DMS53 treated with DMSO at 0.1 percent for 48 hours (cell line): ENCODE measurements at regions not wholly inside any gene's neighbourhood (a gene's known extent, or its start where the extent isn't known, plus 50 kb on each side); places are given as distances from the start of the nearest gene placed in this dataset.
"Not testable (repeated sequence)": the region's sequence is repeated elsewhere in the genome, so short reads cannot be mapped to it uniquely, and the experiment has no call there.

Experiments
- DNase-seq: peaks from one replicate; lab custom pipeline; 2025; ENCODE audit not compliant: unreplicated experiment; lab: John Stamatoyannopoulos, UW

DNA sequence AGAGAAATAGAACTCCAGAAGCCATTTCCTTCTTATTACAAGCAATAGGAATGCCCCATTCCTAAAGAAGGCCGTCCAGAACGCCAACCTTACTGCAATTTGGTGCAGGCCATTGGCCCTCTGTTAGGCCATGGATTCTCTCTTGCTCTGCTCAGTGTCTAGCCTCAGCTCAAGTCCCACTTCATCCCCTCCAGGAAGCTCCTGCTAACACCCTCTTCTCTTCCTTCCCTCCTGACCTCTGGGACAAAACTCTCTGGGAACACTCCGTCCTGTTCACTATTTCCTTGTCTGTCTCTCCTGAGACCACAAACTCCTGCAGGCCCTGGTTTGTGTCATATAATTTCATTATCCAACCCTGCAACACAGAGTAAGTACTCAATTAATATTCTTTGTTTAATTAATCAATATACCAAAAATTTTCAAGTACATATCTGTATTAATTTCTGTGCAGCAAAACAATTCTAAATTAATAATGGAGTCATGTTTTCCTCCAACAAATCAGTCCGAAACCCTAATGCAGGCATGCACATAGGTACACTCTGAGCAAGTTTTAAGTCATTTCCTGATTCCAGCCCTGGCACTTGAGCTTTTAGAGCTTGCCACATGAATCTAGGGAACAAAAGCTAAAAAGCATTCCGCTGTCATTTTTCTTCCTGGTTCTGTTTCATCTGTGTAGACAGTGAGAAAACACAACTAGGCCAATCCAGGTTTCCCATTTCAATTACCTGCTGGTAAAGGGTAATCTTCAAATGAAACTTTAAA lies 245.3 kb downstream of the SETD4 start:
- DNase-seq, result no peak

DNA sequence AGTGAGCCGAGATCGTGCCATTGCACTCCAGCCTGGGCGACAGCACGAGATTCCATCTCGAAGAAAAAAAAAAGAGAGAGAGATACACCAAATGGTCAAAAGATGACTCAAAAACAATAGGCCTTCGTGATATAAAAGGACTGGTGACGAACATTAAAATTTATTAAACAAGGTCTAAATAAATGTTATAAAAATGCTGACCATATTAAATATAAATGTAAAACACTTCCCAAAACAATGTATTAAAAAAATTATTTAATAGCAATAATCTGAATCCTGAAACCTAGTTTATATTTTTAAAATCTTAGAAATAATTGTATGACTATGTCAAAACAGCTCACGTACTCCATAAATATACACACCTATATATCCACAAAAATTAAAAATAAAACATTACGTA lies 247.6 kb downstream of the SETD4 start:
- no peak for DNase-seq

DNA sequence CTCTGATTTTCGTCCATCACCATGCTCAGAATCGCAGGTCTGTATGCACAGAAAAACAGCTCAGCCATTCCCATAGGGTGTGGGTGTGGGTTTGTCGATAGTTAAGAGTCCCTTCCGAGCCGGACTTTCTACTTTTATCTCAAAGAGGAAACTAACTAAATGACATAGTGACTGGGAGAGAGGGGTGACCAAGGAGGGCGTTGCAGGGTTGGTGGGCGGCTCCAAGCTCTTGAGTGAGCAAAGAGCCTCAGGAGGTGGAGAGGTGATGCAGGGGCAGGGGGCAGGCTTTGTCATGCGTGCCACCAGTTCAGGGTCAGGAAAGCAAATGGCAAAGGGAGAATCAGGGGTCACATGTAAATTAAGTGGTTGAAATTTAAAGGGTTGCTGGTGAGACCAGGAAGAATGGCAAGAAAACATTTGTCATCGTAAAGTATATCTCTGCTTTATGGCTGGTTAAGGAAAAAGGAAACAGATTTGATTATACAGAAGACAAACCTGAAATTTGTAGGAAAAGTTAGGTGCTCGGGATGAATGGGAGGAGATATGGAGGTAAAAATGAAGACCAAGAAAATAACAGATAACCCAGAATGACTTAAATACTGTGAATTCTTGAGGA lies 249.0 kb downstream of the SETD4 start:
- DNase-seq, result no peak

DNA sequence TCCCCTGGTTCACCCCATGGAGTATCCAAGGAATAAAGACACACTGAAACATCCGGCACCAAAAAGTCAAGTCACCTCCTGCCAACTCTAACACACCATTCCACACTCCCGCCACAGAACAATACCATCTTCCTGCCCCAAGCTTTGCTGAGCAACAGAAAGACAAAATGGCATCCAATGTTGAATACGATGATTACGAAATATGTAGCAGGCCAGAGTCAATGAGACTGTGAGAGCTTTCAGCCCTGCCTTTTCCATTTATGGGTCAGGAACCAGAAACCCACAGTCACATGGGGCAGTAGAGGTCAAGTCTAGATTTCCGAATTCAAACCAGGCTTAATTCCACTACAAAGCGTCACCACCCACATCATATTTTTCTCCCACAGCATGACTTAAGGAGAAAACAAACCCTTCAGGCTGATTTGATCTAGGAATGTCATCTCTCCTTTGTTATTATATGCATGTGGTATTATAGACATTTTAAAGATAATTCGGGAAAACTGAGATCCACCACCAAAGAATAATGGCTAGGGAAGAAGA lies 249.8 kb downstream of the SETD4 start:
- DNase-seq, result no peak

DNA sequence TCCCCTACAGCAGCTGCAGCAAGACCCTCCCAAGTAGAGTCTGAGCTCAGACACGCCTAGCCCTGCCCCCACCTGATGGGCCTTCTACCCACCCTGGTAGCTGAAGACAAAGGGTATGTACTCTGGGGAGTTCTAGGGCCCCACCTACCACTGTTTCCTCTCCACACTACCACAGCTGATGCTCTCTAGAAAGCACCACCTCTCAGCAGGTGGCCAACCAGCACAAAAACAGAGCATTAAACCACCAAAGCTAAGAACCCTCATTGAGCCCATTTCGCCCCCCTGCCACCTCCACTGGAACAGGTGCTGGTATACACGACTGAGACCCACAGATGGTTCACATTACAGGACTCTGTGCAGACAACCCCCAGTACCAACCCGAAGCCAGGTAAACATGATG lies 258.9 kb downstream of the SETD4 start:
- no peak for DNase-seq

DNA sequence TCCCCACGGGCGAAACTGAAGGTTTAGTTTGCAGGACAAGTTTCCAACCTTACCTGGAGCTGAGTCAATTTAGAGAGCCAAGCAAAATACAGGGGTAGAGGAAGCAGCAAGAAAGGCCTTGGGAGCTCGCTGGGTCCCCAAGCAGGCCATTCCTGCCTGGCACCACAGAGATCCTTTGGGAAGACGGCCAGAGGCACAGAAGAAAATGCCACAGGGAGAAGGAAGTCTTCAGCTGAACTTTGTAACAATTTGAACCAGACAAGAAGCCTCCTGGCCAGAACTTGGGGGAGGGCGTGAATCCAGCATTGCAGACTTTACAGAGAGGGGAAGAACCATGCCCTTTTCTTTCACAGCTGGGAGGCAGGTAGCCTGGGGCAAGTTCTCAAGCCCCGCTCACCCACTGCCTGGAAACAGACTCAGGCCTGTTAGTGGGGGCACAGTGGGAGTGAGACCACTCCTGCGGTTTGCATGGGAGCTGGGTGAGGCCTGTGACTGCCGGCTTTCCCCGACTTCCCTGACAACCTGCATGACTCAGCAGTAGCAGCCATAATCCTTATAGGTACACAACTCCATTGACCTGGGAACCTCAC lies 259.4 kb downstream of the SETD4 start:
- DNase-seq, result not testable (repeated sequence)

DNA sequence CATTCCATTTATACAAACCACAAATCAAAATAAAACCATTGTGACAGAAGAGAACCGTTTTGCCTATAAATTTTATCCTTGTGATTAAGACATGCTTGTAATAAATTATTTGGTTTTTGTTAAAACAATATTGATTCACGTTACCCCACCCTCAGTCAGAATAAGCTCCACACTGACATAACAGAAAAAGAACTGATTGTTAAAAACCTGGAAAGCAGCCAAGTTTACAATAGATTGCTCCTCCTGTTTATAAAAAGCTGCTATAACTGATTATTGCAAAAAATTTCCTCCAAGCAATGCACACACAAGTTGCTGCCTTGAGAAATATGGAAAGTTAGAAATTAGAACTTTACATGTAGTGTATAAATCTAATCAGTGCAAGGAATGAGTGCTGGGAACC lies 263.5 kb downstream of the SETD4 start:
- no peak for DNase-seq

DNA sequence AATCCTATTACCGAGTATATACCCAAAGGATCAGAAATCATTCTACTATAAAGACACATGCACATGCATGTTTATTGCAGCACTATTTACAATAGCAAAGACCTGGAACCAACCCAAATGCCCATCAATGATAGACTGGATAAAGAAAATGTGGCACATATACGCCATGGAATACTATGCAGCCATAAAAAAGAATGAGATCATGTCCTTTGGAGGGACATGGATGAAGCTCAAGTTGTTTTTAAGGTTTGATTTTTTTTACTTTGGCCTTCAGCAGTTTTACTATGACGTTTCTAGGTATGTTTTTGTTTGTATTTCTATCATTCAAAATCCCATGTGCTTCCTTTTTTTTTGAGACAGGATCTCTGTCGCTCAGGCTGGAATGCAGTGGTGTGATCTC lies 265.8 kb downstream of the SETD4 start:
- not testable (repeated sequence) for DNase-seq

DNA sequence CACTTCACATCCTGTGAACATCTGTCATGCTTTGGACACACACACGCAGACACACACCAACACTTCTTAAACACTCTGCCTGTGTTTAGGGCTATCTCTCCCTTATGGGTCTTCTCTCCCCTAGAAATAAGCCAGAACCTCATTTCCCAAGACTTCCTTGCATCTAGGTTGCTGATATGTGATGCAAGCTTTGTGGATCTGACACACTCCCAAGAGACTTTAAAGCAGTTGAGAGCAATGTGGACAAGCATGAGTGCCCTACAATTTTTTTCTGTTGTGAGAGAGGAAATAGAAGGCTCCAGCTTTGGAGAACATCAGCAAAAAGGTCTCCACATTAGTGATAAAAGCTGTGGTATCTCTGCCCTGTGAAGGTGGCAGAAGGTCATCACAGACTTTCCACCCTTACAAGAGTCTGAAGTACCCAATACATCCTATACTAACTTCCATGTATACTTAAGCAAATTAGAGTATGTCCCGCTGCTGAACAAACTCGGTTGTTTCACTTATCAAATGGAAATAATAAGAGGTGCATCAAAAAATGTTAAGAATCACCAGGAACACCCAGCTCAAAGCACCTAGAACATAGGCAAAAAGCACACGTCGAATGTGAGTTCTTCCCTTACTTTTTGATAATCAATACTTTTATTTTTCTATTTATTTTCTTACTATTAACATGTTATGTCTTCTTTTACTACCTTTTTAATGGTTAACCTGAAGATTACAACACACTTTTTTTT lies 267.6 kb downstream of the SETD4 start:
- no peak for DNase-seq

DNA sequence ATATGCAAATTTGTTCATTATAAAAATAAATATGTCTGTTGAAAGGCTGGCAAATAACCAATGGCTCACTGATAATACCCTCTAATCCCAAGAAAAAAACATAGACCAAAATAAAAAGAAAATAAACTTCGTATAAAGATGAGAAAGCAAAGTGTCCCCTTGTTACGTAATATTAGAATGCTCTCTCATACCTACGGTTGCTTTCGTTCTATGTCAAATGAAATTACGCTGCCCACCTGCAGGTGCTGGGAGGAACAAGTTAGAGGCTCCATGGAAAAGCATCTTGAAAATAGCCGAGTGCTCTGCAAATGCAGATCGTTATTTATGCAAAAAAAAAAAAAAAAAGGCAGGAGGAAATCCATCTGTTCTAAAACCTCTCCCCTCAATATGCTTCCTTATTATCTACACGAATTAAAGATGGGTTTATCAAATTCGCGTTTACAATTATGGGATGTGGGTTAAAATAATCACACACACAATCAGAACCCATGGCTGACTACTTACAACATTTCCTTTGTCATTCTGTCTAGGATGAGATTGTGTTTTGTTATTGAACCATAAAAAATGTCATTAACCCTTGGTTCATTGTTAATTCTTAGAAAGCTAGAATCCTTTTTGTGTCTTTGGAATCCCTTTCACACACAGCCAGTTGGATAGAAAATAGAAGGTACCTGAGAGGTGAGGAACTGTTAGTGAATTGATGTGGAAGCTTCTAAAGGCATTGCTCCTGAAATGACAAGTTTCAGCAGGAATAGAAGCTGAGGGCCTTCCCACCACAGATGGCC lies 268.6 kb downstream of the SETD4 start:
- DNase-seq, result no peak

DNA sequence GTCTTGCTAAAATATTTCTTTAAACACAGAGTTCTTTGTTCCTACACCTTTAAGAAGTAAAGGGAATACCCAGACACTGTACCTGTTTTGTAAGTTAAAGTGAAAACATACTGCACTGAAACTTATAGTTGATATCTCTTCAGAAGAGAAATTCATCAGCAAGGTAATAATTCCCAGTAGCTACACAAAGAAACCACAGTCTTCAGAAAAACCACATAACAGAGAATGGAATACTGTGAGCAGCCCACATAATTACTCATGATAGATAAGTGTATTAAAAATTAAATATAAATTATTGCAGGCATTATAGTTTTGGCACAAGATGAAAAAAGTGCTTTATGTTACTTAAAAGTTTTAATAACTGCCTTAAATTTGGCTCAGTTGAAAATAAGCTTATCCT lies 276.6 kb downstream of the SETD4 start:
- DNase-seq, result no peak

DNA sequence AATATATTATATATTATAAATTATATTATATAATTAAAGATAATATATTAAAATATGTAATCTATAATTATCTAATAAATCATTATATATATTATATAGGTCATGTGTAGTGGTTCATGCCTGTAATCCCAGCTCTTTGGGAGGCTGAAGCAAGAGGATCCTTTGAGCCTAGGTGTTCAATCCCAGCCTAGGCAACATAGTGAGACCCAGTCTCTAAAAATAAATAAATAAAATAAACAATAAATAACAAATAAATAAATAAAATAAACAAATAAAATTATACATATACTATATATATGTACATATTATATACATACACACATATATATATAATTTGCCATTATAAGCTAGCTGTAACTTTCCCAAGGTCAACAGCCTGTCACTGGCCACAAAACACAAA lies 277.7 kb downstream of the SETD4 start:
- no peak for DNase-seq

DNA sequence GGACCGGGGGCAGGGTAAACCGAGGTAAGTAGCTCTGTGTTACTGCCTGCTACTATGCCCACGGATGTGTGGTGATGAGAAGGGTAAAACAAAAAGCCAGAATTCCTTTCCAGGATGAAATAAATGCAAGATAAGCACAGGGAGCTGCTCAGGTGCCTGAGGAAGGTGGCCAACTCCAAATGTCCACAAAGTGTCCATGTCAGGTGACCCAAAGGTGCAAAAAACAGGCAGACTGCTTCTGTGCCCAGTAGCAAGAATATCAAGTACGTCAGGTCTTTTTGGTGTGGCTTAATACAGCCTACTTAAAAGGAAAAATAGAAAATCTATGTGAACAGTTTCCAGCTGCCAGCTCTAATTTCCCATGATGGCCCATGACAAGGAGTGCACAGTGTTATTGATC lies 279.3 kb downstream of the SETD4 start:
- no peak for DNase-seq

DNA sequence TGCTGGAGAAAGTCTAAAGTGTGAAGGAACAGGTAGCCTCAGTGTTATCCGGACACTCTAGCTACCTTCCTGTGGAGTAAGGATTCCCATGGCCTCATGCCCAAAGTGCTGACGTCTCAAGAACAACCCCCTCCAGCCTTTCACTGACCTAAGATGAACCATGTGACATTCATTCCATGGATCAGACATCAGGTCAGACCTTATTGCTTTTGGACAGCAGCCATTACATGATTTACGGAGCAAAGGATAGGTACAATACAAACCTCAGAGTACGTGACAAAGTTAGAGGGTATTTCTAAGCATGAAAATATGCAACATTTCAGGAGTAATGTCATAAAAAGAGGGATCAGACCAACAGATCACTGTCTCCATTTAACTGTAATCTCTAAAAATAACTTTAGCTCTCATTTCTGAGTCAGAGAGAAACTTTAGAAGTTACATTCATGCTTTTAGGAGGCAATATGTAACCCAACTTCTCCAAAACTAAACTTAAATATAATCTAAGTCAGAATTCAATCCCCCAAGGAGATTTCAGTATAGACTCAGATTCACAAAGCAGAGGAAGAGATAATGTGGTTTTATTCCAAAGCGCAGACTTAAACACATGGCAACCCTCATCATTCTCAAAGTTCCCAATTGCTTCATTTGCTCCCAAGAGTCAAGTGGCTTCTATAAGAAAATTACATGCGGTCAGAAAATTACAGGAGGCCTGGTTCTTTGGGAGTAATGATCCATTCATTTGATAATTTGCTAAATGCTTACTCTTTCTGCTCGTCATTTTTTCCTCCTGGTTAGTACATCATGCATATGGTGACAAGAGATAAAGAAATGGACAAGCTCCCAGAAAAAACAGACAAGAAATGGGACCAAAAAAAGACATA lies 280.4 kb downstream of the SETD4 start:
- DNase-seq, result no peak

DNA sequence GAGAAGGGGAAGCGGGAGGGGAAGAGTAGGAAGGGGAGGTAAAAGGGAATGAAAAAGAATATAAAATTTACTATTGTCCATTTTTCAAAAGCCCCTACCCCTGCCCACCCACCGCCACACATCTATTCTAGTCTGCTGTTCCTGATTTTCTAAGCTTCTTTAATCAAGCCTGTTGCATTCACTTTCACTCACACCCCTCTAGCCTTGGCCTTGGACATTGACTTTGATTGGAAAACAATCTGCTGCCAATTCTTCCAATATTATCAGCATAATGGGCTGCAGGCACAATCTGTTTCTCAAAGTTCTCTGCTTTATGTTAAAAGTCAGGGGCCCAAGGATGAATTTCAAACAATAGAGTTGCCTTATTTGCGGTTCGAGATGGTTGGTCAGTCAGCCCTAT lies 281.2 kb downstream of the SETD4 start:
- DNase-seq, result no peak

DNA sequence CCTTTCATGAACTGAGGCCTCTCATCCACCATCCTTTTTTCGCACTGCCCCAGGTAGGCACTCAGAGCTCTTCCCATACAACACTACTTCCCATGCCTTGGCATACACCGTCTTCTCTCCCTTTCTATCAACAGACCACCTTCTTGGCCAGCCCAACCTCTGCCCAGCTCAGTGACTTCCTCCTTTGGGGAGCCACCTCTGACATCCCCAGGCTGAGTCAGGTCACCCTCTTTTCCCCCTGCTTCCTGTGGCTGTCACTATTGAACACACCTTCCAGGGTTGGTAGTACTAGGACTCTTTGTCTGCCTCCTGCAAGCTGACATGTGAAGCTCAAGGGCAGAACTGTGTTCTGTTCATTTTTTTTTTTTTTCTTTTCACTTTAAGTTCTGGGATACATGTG lies 283.2 kb downstream of the SETD4 start:
- DNase-seq, result no peak

DNA sequence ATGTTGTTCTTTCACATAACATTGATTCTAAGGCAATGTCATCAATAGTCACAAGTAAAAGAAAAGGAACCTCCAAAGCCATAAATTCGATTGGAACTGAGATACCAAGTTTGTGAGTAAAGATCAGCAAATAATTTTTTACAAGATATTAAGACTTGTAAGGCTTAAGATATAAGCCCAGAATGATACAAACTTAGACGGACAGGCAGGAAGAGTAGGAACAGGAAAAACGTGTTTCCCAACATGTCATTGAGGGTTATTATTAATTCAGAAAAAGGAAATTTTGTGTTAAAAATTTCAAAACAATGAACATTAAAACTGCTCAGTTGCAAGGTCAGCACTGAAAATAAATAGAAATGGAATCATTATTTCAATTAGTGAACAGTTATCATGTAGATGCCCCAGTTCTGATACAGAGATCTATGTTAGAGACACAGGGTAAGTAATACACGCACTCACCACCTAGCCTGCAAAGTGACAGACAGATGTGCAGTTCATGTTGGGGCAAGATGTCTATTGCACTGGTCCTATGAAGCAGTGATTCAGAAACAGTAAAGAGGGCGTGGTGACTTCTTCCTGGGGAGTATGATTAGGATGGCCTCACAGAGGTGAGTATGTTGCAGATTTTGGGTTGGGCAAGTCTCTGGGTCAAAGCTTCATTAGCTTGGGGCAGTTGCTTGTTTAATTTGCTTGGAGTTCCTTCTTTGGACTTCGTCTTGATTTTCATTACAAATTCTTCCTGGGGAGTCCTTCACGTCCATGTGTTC lies 284.4 kb downstream of the SETD4 start:
- no peak for DNase-seq

DNA sequence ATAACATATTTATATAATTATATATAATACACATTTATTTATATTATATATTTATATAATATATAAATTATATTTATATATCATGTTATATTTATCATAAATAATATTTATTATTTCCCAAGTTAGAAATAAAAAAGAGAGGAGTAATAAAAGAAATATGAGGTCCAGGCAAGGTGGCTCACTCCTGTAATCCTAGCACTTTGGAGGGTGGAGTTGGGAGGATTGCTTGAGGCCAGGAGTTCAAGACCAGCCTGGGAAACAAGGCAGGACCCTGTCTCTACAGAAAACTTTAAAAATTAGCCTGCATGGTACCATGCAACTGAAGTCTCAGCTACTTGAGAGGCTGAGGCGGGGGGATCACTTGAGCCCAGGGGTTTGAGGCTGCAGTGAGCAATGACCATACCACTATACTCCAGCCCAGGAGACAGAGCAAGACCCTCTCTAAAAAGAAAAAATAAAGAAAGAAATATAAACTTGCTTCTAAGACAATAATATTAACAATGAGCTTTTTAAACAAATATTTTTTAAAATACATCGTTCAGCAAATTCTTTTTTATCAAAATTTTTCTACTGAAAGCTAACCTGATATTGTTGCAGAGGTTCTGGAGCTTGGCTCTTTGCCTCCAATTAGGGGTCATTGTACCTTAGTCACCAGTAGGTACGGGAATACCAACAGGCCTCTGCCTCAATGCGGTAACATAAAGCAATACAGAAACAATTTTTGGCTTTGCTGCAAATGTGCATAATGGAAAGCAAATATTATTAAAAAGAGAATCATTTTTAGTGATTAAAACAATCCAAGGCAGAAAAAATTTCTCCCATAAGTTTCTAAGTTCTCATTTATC lies 290.0 kb downstream of the SETD4 start:
- no peak for DNase-seq
